ENCODE measurements at regions not wholly inside any gene's neighbourhood (a gene's known extent, or its start where the extent isn't known, plus 50 kb on each side); places are given as distances from the start of the nearest gene placed in this dataset.
A peak's percentile ranks its signal among the peaks of the same experiment; 100 is the strongest.
"Not testable (repeated sequence)": the region's sequence is repeated elsewhere in the genome, so short reads cannot be mapped to it uniquely, and the experiment has no call there.

DNA sequence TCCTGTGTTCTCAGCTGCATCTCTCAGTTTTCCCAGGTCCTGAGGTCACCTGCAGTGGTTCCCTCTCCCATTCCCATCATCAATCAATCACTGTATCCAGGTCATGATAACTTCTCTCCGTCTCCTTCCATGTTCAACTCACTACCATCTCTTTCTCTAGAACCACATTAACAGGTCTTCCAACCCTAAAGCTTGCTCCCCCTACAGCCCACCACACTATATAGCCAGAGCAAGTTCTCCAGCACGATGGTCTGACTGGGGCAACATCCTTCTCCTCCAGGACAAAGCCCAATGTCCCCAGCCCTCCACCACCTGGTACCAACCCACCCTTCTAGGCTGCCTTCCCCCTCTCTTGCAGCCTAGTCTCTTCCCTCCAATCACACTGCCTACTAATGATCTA, 241.6 kb downstream of the CDK5RAP2 start:
- no peak for DNase-seq

DNA sequence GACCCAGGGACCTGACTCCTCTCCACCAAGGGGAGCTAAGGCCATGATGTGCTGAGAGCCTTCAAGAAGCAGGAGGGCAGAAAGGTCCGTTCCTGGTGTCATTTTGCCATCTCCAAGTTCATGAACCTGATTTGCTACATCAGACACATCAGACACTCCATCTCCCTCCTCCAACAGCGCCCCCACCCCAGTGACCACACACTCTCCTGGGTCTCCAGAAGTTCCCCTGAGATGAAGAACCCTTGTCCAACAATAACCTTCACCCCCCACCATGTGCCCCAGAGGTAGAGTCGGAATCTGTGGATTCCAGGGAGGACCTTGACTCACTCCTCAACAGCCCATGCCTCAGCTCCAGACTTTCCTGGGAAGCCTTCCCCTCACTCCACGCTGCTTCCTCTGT, 242.8 kb downstream of the CDK5RAP2 start:
- no peak for DNase-seq

DNA sequence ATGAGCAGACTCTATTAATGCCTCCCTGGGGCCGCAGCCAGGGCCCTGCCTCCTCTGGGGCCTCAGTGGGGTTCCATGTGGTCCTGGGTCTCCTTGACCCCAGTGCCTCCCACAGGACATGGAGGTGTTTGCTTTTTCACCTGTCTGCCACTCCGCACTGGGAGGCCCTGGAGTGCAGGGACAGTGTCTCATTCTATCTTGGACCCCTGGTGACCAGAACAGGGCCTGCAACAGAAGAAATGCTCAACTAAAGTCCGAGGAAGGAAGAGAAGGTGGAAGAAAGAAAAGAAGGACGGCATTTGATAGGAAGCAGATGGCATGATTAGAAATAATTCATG, 243.2 kb downstream of the CDK5RAP2 start:
- DNase-seq, result no peak

- no peak for DNase-seq
Observed at GRCh38 chr9:120336021-120336752, 243.8 kb downstream of the CDK5RAP2 start.

- DNase-seq, result no peak
Observed at GRCh38 chr9:120331913-120332312, 248.1 kb downstream of the CDK5RAP2 start.

DNA sequence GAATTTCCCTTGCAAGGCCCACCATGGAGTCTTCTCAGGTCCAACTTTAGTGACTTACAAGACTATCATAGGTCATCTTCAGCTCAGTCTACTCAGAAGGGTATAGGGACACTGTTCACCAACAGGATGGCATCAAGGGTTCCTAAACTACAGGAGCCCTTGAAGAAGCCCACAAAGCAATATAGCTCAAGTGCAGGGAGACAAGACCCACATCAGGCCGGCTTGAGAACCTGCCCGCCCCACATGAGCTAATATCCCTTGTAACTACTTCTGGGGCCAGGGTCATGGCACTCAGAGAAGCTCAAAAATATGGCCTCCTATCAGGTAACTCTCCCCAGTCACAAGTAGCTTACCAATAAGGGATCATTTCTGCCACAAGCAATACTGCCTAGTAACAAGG, 249.9 kb downstream of the CDK5RAP2 start:
- DNase-seq, result no peak

- no peak for DNase-seq
Observed at GRCh38 chr9:120327322-120327721, 252.6 kb downstream of the CDK5RAP2 start.

DNA sequence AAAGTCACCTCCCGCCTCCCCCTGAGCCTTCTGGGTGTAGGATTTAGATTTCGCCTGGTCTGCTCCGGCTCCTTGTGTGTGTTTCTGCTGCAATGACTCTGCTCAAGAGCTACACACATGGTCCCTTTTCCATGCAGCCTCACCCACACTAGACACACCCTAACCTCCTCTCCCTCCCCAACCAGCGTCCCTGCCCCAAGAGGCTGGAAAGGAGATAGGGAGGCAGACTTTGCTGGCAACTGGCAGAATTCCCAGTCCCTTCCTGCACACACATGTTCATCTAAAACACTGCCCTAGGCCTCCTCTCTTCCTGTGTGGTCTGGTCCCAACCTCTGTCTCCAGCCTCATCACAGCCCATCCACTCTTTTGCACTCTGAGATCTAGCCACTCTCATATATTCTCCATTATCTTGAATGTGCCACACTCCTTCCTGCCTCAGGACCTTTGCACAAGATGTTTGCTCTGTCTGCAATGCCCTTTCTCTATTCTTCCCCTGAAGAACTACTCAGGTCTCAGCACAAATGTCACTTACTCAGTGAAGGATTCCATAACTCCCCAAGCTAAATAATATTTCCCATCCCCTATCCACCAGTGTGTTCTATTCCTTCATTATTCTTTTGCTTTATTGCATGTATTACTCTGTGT, 253.8 kb downstream of the CDK5RAP2 start:
- no peak for DNase-seq

DNA sequence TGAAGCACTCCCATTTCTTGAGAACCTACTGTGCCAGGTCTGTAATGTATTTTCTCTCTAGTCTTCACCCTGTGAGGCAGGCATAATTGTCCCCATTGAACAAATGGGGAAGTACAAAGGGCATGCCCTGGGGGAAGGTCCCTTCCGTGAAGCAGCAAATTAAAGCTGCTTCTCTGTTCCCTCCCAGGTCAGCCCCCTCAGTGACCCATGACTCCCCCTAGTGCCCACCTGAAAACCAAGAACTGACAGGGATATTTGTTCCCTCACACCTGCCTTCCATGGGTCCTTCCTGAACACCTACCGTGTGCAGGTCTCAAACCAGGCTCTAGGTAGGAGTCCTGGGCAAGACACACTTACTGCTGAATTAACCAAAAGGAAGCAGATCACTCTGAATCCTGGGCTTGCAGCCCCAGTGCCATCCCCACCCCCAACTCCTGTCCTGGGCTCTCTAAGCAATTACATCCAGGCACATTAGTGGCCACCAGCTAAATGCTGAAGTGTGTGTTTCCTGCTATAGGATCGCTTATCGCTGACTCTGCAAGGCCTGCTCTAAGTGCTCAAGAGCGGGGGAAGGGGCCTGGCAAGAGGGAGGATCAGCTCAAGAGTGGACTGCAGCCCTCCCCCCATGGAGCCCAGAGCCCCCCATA, 254.8 kb downstream of the CDK5RAP2 start:
- DNase-seq, result no peak

DNA sequence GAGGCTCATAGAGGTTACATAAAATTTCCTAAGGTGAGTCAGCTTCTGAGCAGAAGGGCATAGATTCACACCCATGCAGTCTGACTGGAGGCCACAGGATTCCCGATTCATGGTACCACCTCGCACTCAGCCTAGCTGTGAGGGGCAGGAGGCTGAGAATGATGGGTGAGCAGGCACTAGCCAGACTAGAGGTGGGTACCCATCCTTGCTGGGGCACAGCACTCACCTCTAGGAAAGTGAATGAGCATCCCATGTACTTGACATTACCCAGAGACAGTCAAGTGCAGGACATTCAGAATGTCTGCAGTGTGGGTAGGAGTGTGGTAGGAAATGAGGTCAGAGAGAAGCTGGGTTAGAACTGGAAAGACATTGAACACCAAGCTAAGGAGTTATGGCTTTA, 255.5 kb downstream of the CDK5RAP2 start:
- no peak for DNase-seq

DNA sequence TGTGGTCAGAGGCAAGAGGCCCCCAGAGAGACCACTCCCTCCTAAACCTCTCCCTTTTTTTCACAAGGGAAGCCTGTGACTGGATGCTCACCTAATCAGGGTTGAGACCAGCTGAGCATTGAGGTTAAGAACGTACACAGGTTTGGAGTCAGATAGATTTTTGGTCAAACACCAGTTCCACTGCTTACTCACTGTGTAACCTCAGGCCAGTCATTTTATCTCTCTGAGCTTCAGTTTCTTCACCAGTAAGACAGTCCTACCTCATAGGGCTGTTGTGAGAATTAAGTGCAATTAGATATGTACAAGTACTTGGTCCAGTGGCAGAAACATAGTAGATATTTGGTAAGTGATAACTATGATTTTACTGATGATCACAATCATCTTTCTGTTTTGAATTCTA, 256.8 kb downstream of the CDK5RAP2 start:
- DNase-seq, result no peak

DNA sequence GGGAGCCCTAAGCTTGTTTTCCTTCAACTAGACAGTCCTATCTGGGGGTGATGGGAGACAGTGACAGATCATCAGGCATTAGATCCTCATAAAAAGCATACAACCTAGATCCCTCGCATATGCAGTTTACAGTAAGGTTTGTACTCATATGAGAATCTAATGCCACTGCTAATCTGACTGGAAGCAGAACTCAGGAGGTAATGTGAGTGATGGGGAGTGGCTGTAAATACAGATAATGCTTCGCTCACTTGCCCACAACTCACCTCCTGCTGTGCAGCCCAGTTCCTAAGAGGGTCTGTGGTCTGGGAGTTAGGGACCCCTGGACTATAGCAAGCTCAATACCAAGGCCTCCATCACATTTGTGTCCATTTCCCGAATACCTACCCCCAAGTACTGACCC, 260.5 kb downstream of the CDK5RAP2 start:
- DNase-seq, result no peak

- no peak for DNase-seq
Observed at GRCh38 chr9:120315154-120315553, 264.8 kb downstream of the CDK5RAP2 start.

DNA sequence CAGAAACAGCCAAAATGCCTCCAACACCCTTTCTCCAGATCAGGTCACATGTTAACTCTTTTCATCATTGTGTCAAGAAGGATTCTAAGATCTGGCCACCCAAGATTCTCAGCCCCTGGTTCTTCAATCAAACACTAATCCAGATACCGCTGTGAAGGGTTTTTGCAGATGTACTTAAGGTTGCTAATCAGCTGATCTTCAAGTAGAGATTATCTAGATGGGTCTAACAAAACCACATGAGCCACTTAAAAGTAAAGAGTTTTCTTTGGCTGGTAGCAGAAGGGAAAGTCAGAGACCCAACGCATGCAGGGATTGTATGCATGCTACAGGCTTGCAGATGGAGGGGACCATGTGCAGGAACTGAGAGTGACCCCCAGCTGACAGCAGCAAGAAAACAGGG, 267.9 kb downstream of the CDK5RAP2 start:
- DNase-seq, result no peak

DNA sequence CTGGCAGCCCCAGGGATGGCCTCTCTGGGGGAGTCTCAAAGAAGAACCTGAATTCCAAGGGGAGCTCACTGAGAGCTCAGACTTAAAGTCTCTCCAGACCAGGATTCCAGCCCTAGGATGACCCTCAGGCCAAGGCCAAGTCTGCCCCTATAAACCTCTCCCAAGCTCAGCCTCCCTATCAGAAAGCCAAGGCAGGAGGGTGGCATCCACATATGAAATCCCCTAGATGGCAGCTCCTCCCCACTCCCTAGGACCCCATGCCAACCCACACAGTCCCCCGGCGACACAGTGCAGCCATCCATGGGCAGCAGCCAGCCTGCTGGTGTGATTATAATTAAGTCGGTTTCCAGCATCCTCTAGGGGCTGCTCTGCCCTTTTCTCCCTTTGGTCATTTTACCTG, 269.9 kb downstream of the CDK5RAP2 start:
- no peak for DNase-seq

DNA sequence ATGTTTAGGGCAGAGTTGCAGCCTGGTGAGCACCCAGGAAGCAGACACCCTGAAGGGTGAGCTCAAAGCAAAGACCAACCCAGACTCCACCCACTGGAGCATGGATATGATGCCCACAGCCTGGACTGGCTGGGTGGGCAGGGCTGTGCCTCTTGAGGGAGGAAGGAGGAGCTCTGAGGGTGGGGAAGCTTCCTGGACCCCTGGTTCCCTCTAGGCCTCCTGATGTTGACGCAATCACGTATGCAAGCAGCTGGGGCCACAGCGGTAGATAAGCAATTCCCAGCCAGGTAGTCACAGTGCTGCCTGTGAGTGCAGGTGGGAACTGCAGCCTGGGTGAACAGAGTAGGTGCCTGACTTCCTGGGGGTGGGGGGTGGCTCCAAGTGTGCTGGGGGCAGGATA, 271.5 kb downstream of the CDK5RAP2 start:
- DNase-seq, result peak; percentile 35

DNA sequence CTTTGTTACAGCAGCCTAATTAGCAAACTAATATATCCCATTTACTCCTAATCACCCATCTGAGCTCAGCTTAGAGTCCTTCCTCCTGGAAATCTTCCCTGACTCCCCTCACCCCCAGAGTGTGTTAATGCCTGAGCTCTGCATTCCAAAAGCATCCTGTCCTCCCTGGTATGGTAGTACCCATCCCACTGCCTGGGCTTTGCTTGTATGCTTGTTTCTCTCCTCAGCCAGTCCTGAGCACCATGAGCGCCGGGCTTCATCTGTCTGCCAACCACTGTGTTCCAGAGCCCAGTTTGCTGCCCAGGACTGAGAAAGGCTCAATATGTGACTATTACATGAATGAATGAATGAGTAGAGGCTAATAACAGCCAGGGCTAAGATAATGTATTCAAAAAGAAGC, 272.4 kb downstream of the CDK5RAP2 start:
- DNase-seq, result no peak

- DNase-seq, result no peak
Observed at GRCh38 chr9:120306561-120306960, 273.4 kb downstream of the CDK5RAP2 start.

- DNase-seq, result no peak
Observed at GRCh38 chr9:120306088-120306487, 273.9 kb downstream of the CDK5RAP2 start.

DNA sequence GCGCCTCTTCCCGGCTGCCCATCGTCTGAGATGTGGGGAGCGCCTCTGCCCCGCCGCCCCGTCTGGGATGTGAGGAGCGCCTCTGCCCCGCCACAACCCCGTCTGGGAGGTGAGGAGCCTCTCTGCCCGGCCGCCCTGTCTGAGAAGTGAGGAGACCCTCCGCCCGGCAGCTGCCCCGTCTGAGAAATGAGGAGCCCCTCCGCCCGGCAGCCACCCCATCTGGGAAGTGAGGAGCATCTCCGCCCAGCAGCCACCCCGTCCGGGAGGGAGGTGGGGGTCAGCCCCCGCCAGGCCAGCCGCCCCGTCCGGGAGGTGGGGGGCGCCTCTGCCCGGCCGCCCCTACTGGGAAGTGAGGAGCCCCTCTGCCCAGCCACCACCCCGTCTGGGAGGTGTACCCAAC, 275.1 kb downstream of the CDK5RAP2 start:
- not testable (repeated sequence) for DNase-seq

DNA sequence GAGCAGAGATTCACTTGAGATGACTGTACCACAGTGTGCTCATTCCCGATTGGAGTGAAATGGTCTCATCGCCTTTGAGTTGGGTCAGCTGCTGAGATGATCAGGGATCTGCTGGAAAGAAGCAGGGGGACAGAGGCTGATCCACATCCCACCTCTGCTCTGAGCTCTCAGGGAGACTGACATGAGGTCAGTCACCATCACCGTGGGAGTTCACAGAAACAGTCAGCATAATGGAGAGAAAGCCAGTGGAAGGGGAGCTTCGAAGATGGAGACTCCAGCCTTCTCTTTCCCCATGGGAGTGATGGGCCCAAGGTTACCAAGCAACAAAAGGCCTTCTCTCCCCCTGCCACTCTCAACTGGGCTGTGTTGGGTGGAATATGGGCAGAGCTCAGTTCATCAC, 276.4 kb downstream of the CDK5RAP2 start:
- DNase-seq, result no peak

DNA sequence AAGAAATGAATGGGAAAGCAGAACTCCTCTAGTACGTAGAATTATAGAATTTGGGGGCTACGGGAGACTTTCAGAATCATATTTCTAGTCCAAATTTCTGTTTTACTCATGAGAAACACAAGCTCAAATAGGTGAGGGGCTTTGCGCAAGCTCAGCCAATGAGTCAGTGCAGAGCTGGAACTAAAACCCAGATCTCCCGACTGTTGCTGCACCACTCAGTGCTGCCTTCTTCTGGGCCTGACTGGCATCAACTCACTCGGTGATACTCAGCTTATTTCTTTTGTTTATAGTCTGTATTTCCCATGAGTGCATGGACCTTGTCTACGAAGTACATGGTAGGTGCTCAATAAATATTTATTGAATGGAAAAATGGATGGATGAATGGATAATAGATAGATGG, 280.2 kb downstream of the CDK5RAP2 start:
- no peak for DNase-seq

DNA sequence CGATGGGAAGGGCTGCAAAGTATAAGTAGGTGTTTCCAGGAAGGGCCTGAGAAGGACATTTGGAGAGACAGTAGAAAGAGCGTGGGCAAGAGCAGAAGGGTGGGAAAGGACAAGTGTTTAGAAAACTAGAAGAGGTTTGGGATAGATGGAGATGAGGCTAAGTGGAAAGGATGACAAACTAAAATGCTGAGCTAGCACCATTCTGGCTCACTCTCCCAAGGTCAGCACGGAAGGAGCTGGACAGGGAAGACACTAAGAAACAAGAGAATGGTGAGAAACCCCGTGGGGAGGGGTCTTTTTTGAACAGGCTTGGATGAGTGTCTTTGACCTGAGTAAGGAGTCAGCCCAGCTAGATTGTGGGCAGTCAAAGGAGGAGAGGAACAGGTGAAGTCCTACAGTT, 286.0 kb downstream of the CDK5RAP2 start:
- no peak for DNase-seq

DNA sequence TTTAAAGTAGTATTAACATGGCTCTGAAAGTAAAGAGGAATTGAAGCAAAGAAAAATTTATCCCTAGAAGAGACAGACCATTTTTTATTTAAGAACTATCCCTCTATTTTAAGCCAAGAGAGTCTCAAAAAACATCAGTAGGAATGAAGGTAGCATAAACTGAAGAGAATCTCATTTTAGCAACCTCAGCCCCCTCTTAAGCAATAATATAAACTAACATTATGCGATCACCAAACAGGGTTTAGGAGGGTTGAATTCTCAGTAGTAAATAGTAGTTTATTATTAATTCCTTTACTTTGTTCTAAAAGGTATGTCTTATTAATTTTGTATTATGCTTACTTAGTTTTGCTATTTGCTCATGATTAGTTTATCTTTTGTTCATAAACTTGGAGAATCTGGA, 287.4 kb downstream of the CDK5RAP2 start:
- DNase-seq, result no peak

GRCh38 chr9:120291050-120291449, 288.9 kb downstream of the CDK5RAP2 start:
- no peak for DNase-seq
